ENCODE measurements at regions not wholly inside any gene's neighbourhood (a gene's known extent, or its start where the extent isn't known, plus 50 kb on each side); places are given as distances from the start of the nearest gene placed in this dataset.

- H3K4me3 ChIP-seq: no peak overlapping the region
- H3K36me3 ChIP-seq: no peaks in the 10 kb centered on the region
- H3K27me3 ChIP-seq: no peaks in the 10 kb centered on the region
- ATAC-seq: no peak
- DNase-seq: no peak
- H3K9me3 ChIP-seq: peaks cover 0 to 11% (median 0%) of the 10 kb centered on the region in 12 donors
- TF ChIP-seq POLR2A (IDR thresholded peaks at IDR 0.05) (no peak), CTCF (IDR thresholded peaks at IDR 0.05) (no peak)
- WGBS, 4 donors: 86 to 92% (median 90%) methylated on average over 18 of the region's 18 CpGs
- H3K4me1 ChIP-seq: peaks cover 0 to 7% (median 0%) of the 10 kb centered on the region in 12 donors
- intact Hi-C loops (cut with DNase I): loop anchor here in 3 of 10 donors (10.0 kb wide), 3 partner anchors 135 to 205 kb away; no protein-coding TSS in a partner anchor
- no peak overlapping the region for H3K27ac ChIP-seq
These were observed 67.8 kb upstream of the SORBS2 start for GRCh38 chr4:185879666-185880312.

GRCh38 chr4:185880571-185880970 lies 68.6 kb upstream of the SORBS2 start:
- H3K4me3 ChIP-seq: no peak overlapping the region
- TF ChIP-seq POLR2A (IDR thresholded peaks at IDR 0.05) (no peak), CTCF (IDR thresholded peaks at IDR 0.05) (no peak)
- H3K9me3 ChIP-seq: peaks cover 0 to 11% (median 0%) of the 10 kb centered on the region in 12 donors
- WGBS, 4 donors: 43 to 55% (median 48%) methylated on average over 3 of the region's 3 CpGs
- no peak overlapping the region for H3K27ac ChIP-seq
- no peaks in the 10 kb centered on the region for H3K36me3 ChIP-seq
- no peak for ATAC-seq
- intact Hi-C loops (cut with DNase I): loop anchor here in 1 of 10 donors (10.0 kb wide), 1 partner anchor 144 kb away; no protein-coding TSS in a partner anchor
- H3K4me1 ChIP-seq: peaks cover 0 to 3% (median 0%) of the 10 kb centered on the region in 12 donors
- H3K27me3 ChIP-seq: no peaks in the 10 kb centered on the region
- DNase-seq: no peak

GRCh38 chr4:185881430-185881829 lies 69.4 kb upstream of the SORBS2 start:
- no peak for DNase-seq
- Histone ChIP-seq H3K27ac (no peak overlapping the region), H3K4me1 (peaks cover 0 to 3% (median 0%) of the 10 kb centered on the region in 12 donors), H3K36me3 (no peaks in the 10 kb centered on the region), H3K9me3 (peaks cover 0 to 11% (median 0%) of the 10 kb centered on the region in 12 donors), H3K4me3 (no peak overlapping the region), H3K27me3 (no peaks in the 10 kb centered on the region)
- 68 to 81% (median 73%) methylated on average over 3 of the region's 3 CpGs for WGBS, 4 donors
- no peak for ATAC-seq
- TF ChIP-seq POLR2A (IDR thresholded peaks at IDR 0.05): no peak
- TF ChIP-seq CTCF (IDR thresholded peaks at IDR 0.05): no peak
- intact Hi-C loops (cut with DNase I): loop anchor here in 1 of 10 donors (10.0 kb wide), 1 partner anchor 143 kb away; no protein-coding TSS in a partner anchor

GRCh38 chr4:185883591-185883990 lies 71.6 kb upstream of the SORBS2 start:
- Histone ChIP-seq H3K4me1 (peaks cover 0 to 3% (median 0%) of the 10 kb centered on the region in 12 donors), H3K4me3 (no peak overlapping the region), H3K36me3 (no peaks in the 10 kb centered on the region), H3K27me3 (no peaks in the 10 kb centered on the region), H3K27ac (no peak overlapping the region), H3K9me3 (peaks cover 0 to 18% (median 3%) of the 10 kb centered on the region in 12 donors)
- TF ChIP-seq CTCF (IDR thresholded peaks at IDR 0.05): no peak
- WGBS, 4 donors: 83 to 92% (median 89%) methylated on average over 5 of the region's 5 CpGs
- no peak for ATAC-seq
- intact Hi-C loops (cut with DNase I): loop anchor here in 1 of 10 donors (10.0 kb wide), 1 partner anchor 141 kb away; no protein-coding TSS in a partner anchor
- no peak for DNase-seq

All from heart left ventricle (tissue), 16 donors.